ENCODE measurements at regions not wholly inside any gene's neighbourhood (a gene's known extent, or its start where the extent isn't known, plus 50 kb on each side); places are given as distances from the start of the nearest gene placed in this dataset.

DNA sequence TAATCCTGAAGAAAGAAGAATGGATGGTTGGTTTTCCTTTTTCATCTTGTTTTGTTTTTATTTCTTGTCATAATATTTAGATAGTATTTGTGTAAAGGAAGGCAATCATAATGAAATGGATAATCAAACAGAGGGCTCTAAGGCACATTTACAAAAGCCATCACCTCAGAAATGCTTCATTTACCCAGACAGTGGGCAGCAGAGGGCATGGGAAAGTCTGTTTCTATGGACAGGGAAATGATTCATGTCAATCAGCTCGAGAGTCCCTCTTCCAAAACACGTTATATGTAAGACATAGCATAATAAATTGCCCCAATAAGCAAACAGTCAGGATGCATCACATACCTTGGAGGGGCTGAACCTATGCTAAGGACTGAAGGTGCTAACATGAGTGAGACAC is 426.1 kb downstream of the PLPP3 start:
- Histone ChIP-seq H3K9ac (ENCODE audit: insufficient read length, low read depth) (no peak overlapping the region), H3K4me3 (ENCODE audit: insufficient read length, low read depth) (no peak overlapping the region), H3K9me3 (ENCODE audit: insufficient read depth, low read length) (peaks cover 4% of the 10 kb centered on the region), H3K36me3 (ENCODE audit: insufficient read depth, insufficient read length, low read length) (no peaks in the 10 kb centered on the region), H3K4me1 (ENCODE audit: insufficient read depth, insufficient read length) (no peaks in the 10 kb centered on the region), H3K27me3 (ENCODE audit: insufficient read depth, insufficient read length) (no peaks in the 10 kb centered on the region)
- TF ChIP-seq SUZ12 (IDR thresholded peaks at IDR 0.05; ENCODE audit: extremely low read depth, insufficient read depth, insufficient read length) (no peak), YY1 (IDR thresholded peaks at IDR 0.05; ENCODE audit: insufficient read depth, insufficient read length) (no peak), ZNF274 (IDR thresholded peaks at IDR 0.05; ENCODE audit: low read depth, low read length) (no peak)
- no peak for DNase-seq (ENCODE audit: low read depth, low spot score)

DNA sequence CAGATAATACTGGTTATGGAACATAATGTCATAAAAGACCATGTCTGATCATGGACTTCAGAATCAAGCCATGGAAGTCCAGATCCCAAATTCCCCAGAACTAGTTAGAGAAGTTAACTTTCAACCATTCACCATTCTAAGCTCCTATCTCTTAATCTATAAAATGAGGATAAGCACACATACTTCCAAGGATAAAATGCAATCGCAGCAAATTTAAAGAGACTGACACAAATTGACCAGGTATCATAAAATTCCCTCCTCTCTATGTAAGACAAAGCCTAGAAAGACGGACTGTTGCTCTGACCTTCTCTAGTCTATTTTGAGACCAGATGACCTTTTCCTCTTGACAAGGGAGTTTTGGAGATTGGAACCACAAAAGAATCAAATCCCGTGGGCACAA is 426.7 kb downstream of the PLPP3 start:
- Histone ChIP-seq H3K9me3 (ENCODE audit: insufficient read depth, low read length) (peaks cover 5% of the 10 kb centered on the region), H3K27me3 (ENCODE audit: insufficient read depth, insufficient read length) (no peaks in the 10 kb centered on the region), H3K36me3 (ENCODE audit: insufficient read depth, insufficient read length, low read length) (no peaks in the 10 kb centered on the region), H3K9ac (ENCODE audit: insufficient read length, low read depth) (no peak overlapping the region), H3K4me1 (ENCODE audit: insufficient read depth, insufficient read length) (no peaks in the 10 kb centered on the region), H3K4me3 (ENCODE audit: insufficient read length, low read depth) (no peak overlapping the region)
- no peak for DNase-seq (ENCODE audit: low read depth, low spot score)
- TF ChIP-seq ZNF274 (IDR thresholded peaks at IDR 0.05; ENCODE audit: low read depth, low read length) (no peak), YY1 (IDR thresholded peaks at IDR 0.05; ENCODE audit: insufficient read depth, insufficient read length) (no peak), SUZ12 (IDR thresholded peaks at IDR 0.05; ENCODE audit: extremely low read depth, insufficient read depth, insufficient read length) (no peak)

DNA sequence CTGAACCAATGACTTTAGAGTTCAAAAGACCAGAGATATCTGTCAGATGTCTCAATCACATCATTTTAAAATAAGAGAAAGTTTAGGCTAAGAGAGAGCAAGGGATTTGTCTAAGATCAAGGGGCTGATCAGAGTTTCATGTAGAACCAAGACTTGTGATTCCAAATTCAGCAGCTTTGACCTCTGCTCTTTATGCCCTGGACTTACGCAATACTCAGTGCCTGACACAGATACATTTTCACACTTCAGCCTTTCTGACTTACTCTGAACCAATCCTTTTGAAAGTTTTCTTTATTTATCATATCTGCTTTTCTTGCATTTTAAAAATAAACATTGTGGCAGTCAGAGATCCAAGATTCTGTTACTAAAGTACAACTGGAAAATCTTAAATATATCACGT is 428.0 kb downstream of the PLPP3 start:
- H3K36me3 ChIP-seq (ENCODE audit: insufficient read depth, insufficient read length, low read length) = no peaks in the 10 kb centered on the region
- TF ChIP-seq ZNF274 (IDR thresholded peaks at IDR 0.05; ENCODE audit: low read depth, low read length) (no peak), YY1 (IDR thresholded peaks at IDR 0.05; ENCODE audit: insufficient read depth, insufficient read length) (no peak), SUZ12 (IDR thresholded peaks at IDR 0.05; ENCODE audit: extremely low read depth, insufficient read depth, insufficient read length) (no peak)

DNA sequence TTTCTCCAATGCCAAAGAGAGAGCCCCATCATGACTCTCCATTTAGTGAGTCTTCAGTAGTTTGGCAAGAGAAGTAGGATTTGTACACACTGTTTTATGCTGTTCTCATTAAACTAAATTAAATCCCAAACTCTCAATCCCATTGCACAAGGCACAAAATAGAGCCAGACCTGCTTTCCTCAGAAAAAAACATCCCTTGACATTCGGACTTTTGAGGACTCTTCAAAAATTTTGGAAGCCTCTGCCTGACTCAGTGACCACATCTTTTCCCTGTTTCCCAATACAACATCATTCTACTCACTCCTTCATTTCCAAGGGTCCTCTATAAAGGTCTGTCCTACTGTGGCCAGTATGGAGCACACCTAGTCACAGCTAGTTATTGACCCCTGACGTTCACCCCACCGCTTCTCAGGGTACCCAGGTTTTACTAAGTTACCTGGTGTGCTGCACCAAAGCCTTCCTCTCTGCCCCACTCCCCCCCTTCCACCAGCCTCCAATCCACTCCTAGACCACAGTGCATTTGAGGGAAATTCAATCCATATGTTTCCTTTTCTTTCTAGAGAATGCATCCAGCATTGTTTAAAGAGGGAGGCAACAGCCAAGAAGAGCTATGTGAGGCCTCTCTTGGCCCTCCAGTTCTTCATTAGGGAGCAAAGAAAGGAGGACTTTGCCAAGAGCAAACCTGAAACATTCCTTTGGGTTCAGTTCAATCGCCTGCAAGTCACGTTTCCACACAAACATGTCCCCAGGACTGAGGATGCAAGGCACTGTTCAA is 428.7 kb downstream of the PLPP3 start:
- Histone ChIP-seq H3K36me3 (ENCODE audit: insufficient read depth, insufficient read length, low read length) (no peaks in the 10 kb centered on the region), H3K9me3 (ENCODE audit: insufficient read depth, low read length) (peaks cover 5% of the 10 kb centered on the region), H3K9ac (ENCODE audit: insufficient read length, low read depth) (no peak overlapping the region), H3K4me1 (ENCODE audit: insufficient read depth, insufficient read length) (no peaks in the 10 kb centered on the region), H3K4me3 (ENCODE audit: insufficient read length, low read depth) (no peak overlapping the region), H3K27me3 (ENCODE audit: insufficient read depth, insufficient read length) (no peaks in the 10 kb centered on the region)
- no peak for DNase-seq (ENCODE audit: low read depth, low spot score)
- TF ChIP-seq ZNF274 (IDR thresholded peaks at IDR 0.05; ENCODE audit: low read depth, low read length) (no peak), YY1 (IDR thresholded peaks at IDR 0.05; ENCODE audit: insufficient read depth, insufficient read length) (no peak), SUZ12 (IDR thresholded peaks at IDR 0.05; ENCODE audit: extremely low read depth, insufficient read depth, insufficient read length) (no peak)

More for the DNA sequence above, 428.0 kb downstream of the PLPP3 start:
- H3K9ac ChIP-seq (ENCODE audit: insufficient read length, low read depth) = no peak overlapping the region
- H3K9me3 ChIP-seq (ENCODE audit: insufficient read depth, low read length) = peaks cover 5% of the 10 kb centered on the region
- DNase-seq (ENCODE audit: low read depth, low spot score) = no peak
- no peaks in the 10 kb centered on the region for H3K4me1 ChIP-seq (ENCODE audit: insufficient read depth, insufficient read length)
- H3K4me3 ChIP-seq (ENCODE audit: insufficient read length, low read depth) = no peak overlapping the region
- no peaks in the 10 kb centered on the region for H3K27me3 ChIP-seq (ENCODE audit: insufficient read depth, insufficient read length)

- TF ChIP-seq SUZ12 (IDR thresholded peaks at IDR 0.05; ENCODE audit: extremely low read depth, insufficient read depth, insufficient read length) (no peak), ZNF274 (IDR thresholded peaks at IDR 0.05; ENCODE audit: low read depth, low read length) (no peak)
- no peak for DNase-seq (ENCODE audit: low read depth, low spot score)
- no peaks in the 10 kb centered on the region for H3K27me3 ChIP-seq (ENCODE audit: insufficient read depth, insufficient read length)
- H3K9ac ChIP-seq (ENCODE audit: insufficient read length, low read depth) = no peak overlapping the region
- H3K9me3 ChIP-seq (ENCODE audit: insufficient read depth, low read length) = peaks cover 5% of the 10 kb centered on the region
- H3K36me3 ChIP-seq (ENCODE audit: insufficient read depth, insufficient read length, low read length) = no peaks in the 10 kb centered on the region
- no peaks in the 10 kb centered on the region for H3K4me1 ChIP-seq (ENCODE audit: insufficient read depth, insufficient read length)
- H3K4me3 ChIP-seq (ENCODE audit: insufficient read length, low read depth) = no peak overlapping the region
These were observed 429.6 kb downstream of the PLPP3 start for GRCh38 chr1:56149761-56150160.

DNA sequence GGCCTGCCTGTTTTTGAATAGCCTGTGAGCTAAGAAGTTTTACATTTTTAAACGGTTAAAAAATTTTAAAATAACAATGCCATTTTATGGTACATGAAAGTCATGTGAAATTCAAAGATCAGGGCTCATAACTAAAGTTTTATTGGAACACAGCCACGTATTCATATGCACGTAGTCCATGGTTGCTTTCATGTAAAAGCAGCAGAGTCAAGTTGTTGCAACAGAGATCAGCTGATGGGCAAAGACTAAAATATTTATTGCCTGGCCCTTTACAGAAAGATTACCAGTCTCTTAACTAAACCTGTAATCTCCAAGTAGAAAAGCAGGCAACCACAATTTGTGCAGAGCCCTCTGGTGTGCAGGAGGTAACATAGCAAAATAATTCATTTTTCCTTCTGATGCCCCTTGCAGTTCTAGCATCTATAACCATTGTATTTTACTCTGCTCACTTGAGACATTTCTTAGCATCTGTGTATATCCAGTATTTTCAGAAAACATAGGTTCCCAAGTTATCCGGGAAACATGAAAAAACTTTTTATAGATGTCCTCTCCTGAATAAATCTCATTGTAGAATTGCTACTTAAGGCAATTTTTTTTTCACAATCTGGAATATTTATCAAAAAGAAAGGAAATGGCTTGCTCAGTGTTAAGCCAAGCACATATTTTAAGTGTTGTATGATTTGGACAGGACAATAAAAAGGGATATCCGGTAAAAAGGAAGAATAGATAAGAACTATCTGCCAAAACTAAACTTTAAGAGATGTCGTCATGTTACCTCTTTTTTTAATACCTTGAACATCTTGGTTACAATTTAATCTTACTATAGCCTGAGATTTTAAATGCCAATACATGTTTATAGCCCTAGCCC is 430.8 kb downstream of the PLPP3 start:
- Histone ChIP-seq H3K4me1 (ENCODE audit: insufficient read depth, insufficient read length) (no peaks in the 10 kb centered on the region), H3K36me3 (ENCODE audit: insufficient read depth, insufficient read length, low read length) (no peaks in the 10 kb centered on the region), H3K27me3 (ENCODE audit: insufficient read depth, insufficient read length) (no peaks in the 10 kb centered on the region), H3K9me3 (ENCODE audit: insufficient read depth, low read length) (peaks cover 5% of the 10 kb centered on the region), H3K9ac (ENCODE audit: insufficient read length, low read depth) (no peak overlapping the region), H3K4me3 (ENCODE audit: insufficient read length, low read depth) (no peak overlapping the region)
- TF ChIP-seq SUZ12 (IDR thresholded peaks at IDR 0.05; ENCODE audit: extremely low read depth, insufficient read depth, insufficient read length) (no peak), ZNF274 (IDR thresholded peaks at IDR 0.05; ENCODE audit: low read depth, low read length) (no peak), YY1 (IDR thresholded peaks at IDR 0.05; ENCODE audit: insufficient read depth, insufficient read length) (no peak)
- no peak for DNase-seq (ENCODE audit: low read depth, low spot score)

GRCh38 chr1:56147459-56147858 is 431.9 kb downstream of the PLPP3 start:
- peaks cover 5% of the 10 kb centered on the region for H3K9me3 ChIP-seq (ENCODE audit: insufficient read depth, low read length)
- H3K4me1 ChIP-seq (ENCODE audit: insufficient read depth, insufficient read length) = no peaks in the 10 kb centered on the region
- no peaks in the 10 kb centered on the region for H3K36me3 ChIP-seq (ENCODE audit: insufficient read depth, insufficient read length, low read length)
- no peak for TF ChIP-seq YY1 (IDR thresholded peaks at IDR 0.05; ENCODE audit: insufficient read depth, insufficient read length)
- no peak for TF ChIP-seq ZNF274 (IDR thresholded peaks at IDR 0.05; ENCODE audit: low read depth, low read length)
- no peak for TF ChIP-seq SUZ12 (IDR thresholded peaks at IDR 0.05; ENCODE audit: extremely low read depth, insufficient read depth, insufficient read length)
- no peak for DNase-seq (ENCODE audit: low read depth, low spot score)
- H3K4me3 ChIP-seq (ENCODE audit: insufficient read length, low read depth) = no peak overlapping the region
- H3K27me3 ChIP-seq (ENCODE audit: insufficient read depth, insufficient read length) = no peaks in the 10 kb centered on the region
- H3K9ac ChIP-seq (ENCODE audit: insufficient read length, low read depth) = no peak overlapping the region

Data from NT2/D1 (cell line).